ENCODE measurements at regions not wholly inside any gene's neighbourhood (a gene's known extent, or its start where the extent isn't known, plus 50 kb on each side); places are given as distances from the start of the nearest gene placed in this dataset.

GRCh38 chr2:217742841-217743240, 260.0 kb downstream of the TNS1 start:
- TF ChIP-seq CTCF (IDR thresholded peaks at IDR 0.05) (no peak), POLR2A (IDR thresholded peaks at IDR 0.05) (no peak)
- Histone ChIP-seq H3K9me3 (no peaks in the 10 kb centered on the region), H3K36me3 (no peaks in the 10 kb centered on the region), H3K27me3 (no peaks in the 10 kb centered on the region), H3K4me1 (no peaks in the 10 kb centered on the region), H3K4me3 (no peak overlapping the region), H3K27ac (no peak overlapping the region)
- ATAC-seq (peak in 2 of 4 donors; percentile 29 to 50), DNase-seq (no peak)
- 81% methylated on average over 5 of the region's 5 CpGs for WGBS (ENCODE audit: insufficient coverage, low coverage, low lambda C conversion rate, missing lambda C conversion rate)
- intact Hi-C loops (cut with DNase I) = no loop called here

- Histone ChIP-seq H3K36me3 (no peaks in the 10 kb centered on the region), H3K9me3 (no peaks in the 10 kb centered on the region), H3K4me1 (no peaks in the 10 kb centered on the region), H3K27me3 (no peaks in the 10 kb centered on the region), H3K27ac (no peak overlapping the region), H3K4me3 (no peak overlapping the region)
- 75% methylated on average over 4 of the region's 4 CpGs for WGBS (ENCODE audit: insufficient coverage, low coverage, low lambda C conversion rate, missing lambda C conversion rate)
- TF ChIP-seq POLR2A (IDR thresholded peaks at IDR 0.05) = no peak
- no peak for TF ChIP-seq CTCF (IDR thresholded peaks at IDR 0.05)
- intact Hi-C loops (cut with DNase I) = no loop called here
- ATAC-seq (no peak), DNase-seq (no peak)
Observed at GRCh38 chr2:217742276-217742675, 260.5 kb downstream of the TNS1 start.

GRCh38 chr2:217741381-217741955, 261.3 kb downstream of the TNS1 start:
- WGBS (ENCODE audit: insufficient coverage, low coverage, low lambda C conversion rate, missing lambda C conversion rate) = 87% methylated on average over 4 of the region's 6 CpGs
- ATAC-seq (no peak), DNase-seq (no peak)
- H3K27me3 ChIP-seq = no peaks in the 10 kb centered on the region
- no peaks in the 10 kb centered on the region for H3K36me3 ChIP-seq
- intact Hi-C loops (cut with DNase I) = no loop called here
- H3K27ac ChIP-seq = no peak overlapping the region
- no peaks in the 10 kb centered on the region for H3K9me3 ChIP-seq
- H3K4me1 ChIP-seq = no peaks in the 10 kb centered on the region
- no peak overlapping the region for H3K4me3 ChIP-seq
- TF ChIP-seq CTCF (IDR thresholded peaks at IDR 0.05) (no peak), POLR2A (IDR thresholded peaks at IDR 0.05) (no peak)

- Histone ChIP-seq H3K9me3 (no peaks in the 10 kb centered on the region), H3K4me1 (no peaks in the 10 kb centered on the region), H3K27me3 (no peaks in the 10 kb centered on the region), H3K27ac (no peak overlapping the region), H3K36me3 (no peaks in the 10 kb centered on the region), H3K4me3 (no peak overlapping the region)
- ATAC-seq = no peak
- WGBS (ENCODE audit: insufficient coverage, low coverage, low lambda C conversion rate, missing lambda C conversion rate) = 86% methylated on average over 6 of the region's 6 CpGs
- intact Hi-C loops (cut with DNase I) = no loop called here
- TF ChIP-seq CTCF (IDR thresholded peaks at IDR 0.05) (no peak), POLR2A (IDR thresholded peaks at IDR 0.05) (no peak)
- no peak for DNase-seq
Observed at GRCh38 chr2:217740756-217741155, 262.0 kb downstream of the TNS1 start.

GRCh38 chr2:217740178-217740577, 262.6 kb downstream of the TNS1 start:
- intact Hi-C loops (cut with DNase I) = no loop called here
- Histone ChIP-seq H3K4me1 (no peaks in the 10 kb centered on the region), H3K27ac (no peak overlapping the region), H3K9me3 (no peaks in the 10 kb centered on the region), H3K4me3 (no peak overlapping the region), H3K36me3 (no peaks in the 10 kb centered on the region), H3K27me3 (no peaks in the 10 kb centered on the region)
- TF ChIP-seq POLR2A (IDR thresholded peaks at IDR 0.05) (no peak), CTCF (IDR thresholded peaks at IDR 0.05) (no peak)
- DNase-seq = no peak
- WGBS (ENCODE audit: insufficient coverage, low coverage, low lambda C conversion rate, missing lambda C conversion rate) = 78% methylated on average over 4 of the region's 4 CpGs
- ATAC-seq = no peak
